ENCODE measurements at regions not wholly inside any gene's neighbourhood (a gene's known extent, or its start where the extent isn't known, plus 50 kb on each side); places are given as distances from the start of the nearest gene placed in this dataset.
"Not testable (repeated sequence)": the region's sequence is repeated elsewhere in the genome, so short reads cannot be mapped to it uniquely, and the experiment has no call there.

DNA sequence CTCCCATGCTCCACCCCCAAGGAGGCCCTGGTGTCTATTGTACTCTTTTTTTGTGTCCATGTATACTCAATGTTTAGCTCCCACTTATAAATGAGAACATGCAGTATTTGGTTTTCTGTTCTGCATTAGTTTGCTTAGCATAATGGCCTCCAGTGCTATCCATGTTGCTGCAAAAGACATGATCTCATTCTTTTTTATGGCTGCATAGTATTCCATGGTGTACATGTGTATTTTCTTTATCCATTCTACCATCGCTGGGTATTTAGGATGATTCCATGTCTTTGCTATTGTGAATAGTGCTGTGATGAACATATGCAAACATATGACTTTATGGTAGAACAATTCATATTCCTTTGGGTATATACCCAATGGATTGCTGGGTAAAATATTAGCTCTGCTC lies 138.1 kb upstream of the STK26 start:
- not testable (repeated sequence) for H3K9me3 Mint-ChIP-seq; H3K4me3 Mint-ChIP-seq; DNase-seq; H3K4me1 Mint-ChIP-seq; ATAC-seq (replicated peaks); H3K27ac Mint-ChIP-seq; H3K36me3 Mint-ChIP-seq
- peaks cover 6 to 27% of the 10 kb centered on the region in 2 donors for H3K27me3 Mint-ChIP-seq

DNA sequence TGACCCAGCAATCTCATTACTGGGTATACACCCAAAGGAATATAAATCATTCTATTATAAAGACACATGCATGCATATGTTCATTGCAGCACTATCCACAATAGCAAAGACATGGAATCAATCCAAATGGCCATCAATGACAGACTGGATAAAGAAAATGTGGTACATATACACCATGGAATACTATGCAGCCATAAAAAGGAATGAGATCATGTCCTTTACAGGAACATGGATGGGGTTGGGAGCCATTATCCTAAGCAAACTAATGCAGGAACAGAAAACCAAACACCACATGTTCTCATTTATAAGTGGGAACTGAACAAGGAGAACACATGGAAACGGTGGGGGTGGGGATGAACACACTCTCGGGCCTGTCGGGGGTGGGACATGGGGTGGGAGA lies 129.2 kb upstream of the STK26 start:
- H3K4me1 Mint-ChIP-seq; H3K27ac Mint-ChIP-seq; H3K9me3 Mint-ChIP-seq; H3K36me3 Mint-ChIP-seq; DNase-seq; ATAC-seq (replicated peaks); H3K4me3 Mint-ChIP-seq: not testable (repeated sequence)
- peaks cover 4 to 22% of the 10 kb centered on the region in 2 donors for H3K27me3 Mint-ChIP-seq

DNA sequence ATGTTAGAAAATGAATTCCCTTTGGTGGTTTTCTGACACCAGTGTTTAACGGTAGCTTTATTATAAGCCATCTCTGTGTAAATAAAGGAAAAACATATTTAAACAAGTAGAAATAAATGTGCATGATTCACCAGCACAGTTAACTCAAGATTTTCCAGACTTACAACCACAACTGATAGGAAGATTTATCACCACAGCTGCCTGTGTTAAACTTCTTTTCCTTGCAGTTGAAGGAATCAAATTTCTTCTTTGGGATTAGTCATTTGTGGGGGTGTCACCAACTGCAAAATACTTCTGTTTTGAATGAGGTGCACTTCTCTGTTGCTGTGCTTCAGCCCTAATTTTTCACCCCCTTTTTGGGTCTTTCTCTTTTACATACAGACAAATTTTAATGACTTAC lies 128.1 kb upstream of the STK26 start:
- Mint-ChIP-seq H3K4me3 (no peak overlapping the region), H3K36me3 (no peaks in the 10 kb centered on the region), H3K9me3 (no peaks in the 10 kb centered on the region), H3K27ac (no peak overlapping the region), H3K27me3 (peaks cover 7 to 21% of the 10 kb centered on the region in 2 donors), H3K4me1 (peaks cover 0 to 6% of the 10 kb centered on the region in 2 donors)
- DNase-seq (no peak), ATAC-seq (replicated peaks) (no peak)

DNA sequence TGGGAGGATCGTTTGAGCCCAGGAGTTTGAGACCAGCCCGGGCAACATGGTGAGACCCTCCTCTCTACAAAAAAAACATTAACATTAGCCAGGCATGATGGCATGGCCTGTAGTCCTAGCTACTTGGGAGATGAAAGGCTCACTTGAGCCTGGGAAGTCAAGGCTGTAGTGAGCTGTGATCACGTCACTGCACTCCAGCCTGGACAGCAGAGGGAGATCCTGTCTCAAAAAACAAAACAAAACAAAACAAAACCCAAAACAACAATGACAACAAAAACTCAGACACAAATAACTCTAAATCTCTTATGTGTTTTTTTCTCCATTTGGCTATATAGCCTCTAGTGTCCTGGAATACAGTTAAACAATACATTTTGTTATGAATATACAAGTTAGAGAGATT lies 127.3 kb upstream of the STK26 start:
- Mint-ChIP-seq H3K27me3 (peaks cover 7 to 13% of the 10 kb centered on the region in 2 donors), H3K4me1 (no peaks in the 10 kb centered on the region), H3K4me3 (no peak overlapping the region), H3K27ac (no peak overlapping the region), H3K9me3 (no peaks in the 10 kb centered on the region), H3K36me3 (no peaks in the 10 kb centered on the region)
- DNase-seq (no peak), ATAC-seq (replicated peaks) (no peak)

DNA sequence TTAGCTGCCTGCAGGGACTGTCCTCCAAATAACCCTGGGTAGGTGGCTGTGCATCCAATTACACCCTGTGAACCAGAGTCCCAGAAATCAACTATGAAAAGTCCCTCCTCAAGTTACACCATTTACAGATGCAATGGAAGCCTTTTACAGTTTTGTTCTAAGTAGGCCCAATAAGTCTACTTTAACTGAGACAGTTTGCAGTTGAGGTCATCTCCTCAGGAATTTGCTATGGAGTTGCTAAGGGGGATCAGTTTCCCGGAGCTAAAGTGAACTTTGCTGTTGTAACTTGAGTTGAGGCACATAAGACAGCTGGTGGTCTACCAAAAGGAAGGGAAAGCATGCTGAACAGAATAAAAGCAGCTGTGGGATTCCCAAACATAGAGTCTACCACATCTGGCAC lies 121.6 kb upstream of the STK26 start:
- DNase-seq = no peak
- no peaks in the 10 kb centered on the region for H3K4me1 Mint-ChIP-seq
- H3K9me3 Mint-ChIP-seq = no peaks in the 10 kb centered on the region
- H3K4me3 Mint-ChIP-seq = no peak overlapping the region
- no peak for ATAC-seq (replicated peaks)
- peaks cover 7 to 9% of the 10 kb centered on the region in 2 donors for H3K27me3 Mint-ChIP-seq
- H3K36me3 Mint-ChIP-seq = no peaks in the 10 kb centered on the region
- H3K27ac Mint-ChIP-seq = no peak overlapping the region

DNA sequence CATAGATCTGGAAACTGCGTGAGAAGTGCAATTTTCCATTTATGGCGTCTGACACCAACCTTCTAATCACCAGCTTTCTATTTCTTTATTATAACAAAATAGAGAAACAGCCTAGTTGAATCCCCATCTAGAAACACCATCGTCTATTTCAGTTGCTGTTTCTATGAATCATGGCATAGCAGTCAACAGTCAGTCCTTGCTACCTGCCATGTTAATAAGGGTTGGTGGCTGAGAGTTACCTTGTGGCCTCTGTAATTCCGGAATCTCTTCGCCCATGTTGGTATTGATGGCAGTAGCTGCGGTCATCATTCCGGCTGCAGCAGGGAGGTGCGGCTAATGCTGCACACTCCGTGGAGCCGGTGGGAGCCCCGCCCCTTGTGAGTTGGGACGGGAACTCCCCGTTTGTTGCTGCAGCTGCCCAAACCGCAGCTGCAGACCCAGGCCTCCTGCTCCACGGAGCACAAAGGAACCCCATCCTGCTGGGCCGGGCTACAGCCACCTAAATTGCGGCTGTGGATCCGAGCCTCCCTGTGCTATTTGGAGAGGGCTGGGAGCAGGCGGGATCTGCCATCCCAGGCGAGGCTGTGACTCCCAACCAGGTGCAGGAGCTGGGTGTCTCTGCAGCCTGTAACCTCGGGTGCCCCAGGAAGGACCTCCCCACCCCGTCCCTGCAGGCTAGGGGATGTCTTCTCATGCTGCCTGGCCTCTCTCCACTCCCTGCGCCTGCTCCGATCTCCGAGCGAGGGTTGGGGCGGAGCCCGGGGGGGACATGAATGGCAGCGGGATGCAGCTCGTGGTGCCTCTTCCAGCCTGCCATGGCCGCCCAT lies 115.4 kb upstream of the STK26 start:
- H3K4me3 Mint-ChIP-seq = no peak overlapping the region
- ATAC-seq (replicated peaks) = no peak
- no peaks in the 10 kb centered on the region for H3K36me3 Mint-ChIP-seq

DNA sequence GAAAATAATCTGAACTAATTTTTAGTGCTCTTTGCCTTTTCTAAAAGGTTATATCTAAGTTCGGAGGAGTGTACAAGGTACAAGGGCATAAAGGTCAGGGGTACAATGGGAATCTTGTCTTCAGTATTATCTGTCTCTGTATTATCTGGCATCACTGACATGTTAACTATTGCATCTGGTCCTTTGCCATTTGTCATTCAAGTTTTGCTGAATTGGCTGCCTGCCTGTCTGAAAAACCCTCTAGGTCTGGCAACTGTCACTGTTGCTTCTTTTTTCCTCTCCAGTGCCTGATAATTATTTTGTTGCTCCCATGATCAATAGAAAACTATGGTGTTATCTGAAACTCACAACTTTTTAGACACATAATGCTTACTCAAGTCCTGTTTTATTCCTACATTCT lies 112.5 kb upstream of the STK26 start:
- ATAC-seq (replicated peaks) = no peak
- no peaks in the 10 kb centered on the region for H3K9me3 Mint-ChIP-seq

More for the DNA sequence above, 115.4 kb upstream of the STK26 start:
- Mint-ChIP-seq H3K27me3 (peaks cover 0 to 15% of the 10 kb centered on the region in 2 donors), H3K9me3 (no peaks in the 10 kb centered on the region), H3K4me1 (no peaks in the 10 kb centered on the region), H3K27ac (no peak overlapping the region)
- DNase-seq = no peak

DNA sequence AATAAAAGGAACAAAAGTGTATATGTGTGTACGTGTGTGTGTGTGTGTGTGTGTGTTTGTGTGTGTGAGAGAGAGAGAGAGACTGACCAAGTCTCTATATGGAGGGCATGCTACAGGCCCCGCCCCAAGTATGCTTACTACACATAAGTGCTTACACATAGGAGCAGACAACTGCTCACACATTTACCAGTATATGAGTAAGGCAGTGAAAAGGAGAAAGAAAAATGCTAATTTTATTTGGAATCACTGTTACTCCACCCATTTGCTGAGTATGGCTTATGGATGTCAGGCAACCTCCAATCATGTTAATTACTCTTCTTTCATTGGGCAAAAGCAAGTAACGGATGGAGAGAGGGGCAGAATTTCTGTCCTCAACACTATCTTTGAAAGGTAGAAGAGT lies 107.6 kb upstream of the STK26 start:
- Mint-ChIP-seq H3K9me3 (no peaks in the 10 kb centered on the region), H3K27ac (no peak overlapping the region), H3K27me3 (peaks cover 0 to 62% of the 10 kb centered on the region in 2 donors), H3K36me3 (no peaks in the 10 kb centered on the region), H3K4me3 (no peak overlapping the region), H3K4me1 (no peaks in the 10 kb centered on the region)
- ATAC-seq (replicated peaks) (no peak), DNase-seq (no peak)

More for the DNA sequence above, 112.5 kb upstream of the STK26 start:
- no peaks in the 10 kb centered on the region for H3K4me1 Mint-ChIP-seq
- DNase-seq = no peak
- no peak overlapping the region for H3K4me3 Mint-ChIP-seq
- H3K36me3 Mint-ChIP-seq = no peaks in the 10 kb centered on the region
- H3K27ac Mint-ChIP-seq = no peak overlapping the region
- peaks cover 0 to 24% of the 10 kb centered on the region in 2 donors for H3K27me3 Mint-ChIP-seq

DNA sequence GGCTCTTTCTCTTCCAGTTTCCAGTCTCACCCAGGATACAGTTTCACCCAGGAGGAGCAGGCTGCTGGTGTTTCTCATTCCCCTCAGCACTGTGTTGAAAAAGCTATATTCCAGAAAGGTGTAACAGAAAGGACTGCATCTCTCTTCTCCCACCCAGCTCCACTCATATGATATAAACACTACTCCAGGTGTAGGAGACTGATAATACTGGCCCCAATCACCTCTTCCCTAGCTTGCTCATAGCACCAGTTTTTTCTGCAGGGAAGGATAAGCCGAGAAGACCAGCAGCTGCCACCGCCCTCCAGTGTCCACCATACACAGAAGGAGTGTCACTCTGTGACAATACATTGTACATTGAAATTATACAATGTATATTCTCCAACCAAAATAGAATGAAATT lies 105.5 kb upstream of the STK26 start:
- Mint-ChIP-seq H3K4me1 (no peaks in the 10 kb centered on the region), H3K27ac (no peak overlapping the region), H3K4me3 (no peak overlapping the region), H3K9me3 (no peaks in the 10 kb centered on the region), H3K36me3 (no peaks in the 10 kb centered on the region), H3K27me3 (peaks cover 5 to 59% of the 10 kb centered on the region in 2 donors)
- ATAC-seq (replicated peaks) = no peak
- no peak for DNase-seq

DNA sequence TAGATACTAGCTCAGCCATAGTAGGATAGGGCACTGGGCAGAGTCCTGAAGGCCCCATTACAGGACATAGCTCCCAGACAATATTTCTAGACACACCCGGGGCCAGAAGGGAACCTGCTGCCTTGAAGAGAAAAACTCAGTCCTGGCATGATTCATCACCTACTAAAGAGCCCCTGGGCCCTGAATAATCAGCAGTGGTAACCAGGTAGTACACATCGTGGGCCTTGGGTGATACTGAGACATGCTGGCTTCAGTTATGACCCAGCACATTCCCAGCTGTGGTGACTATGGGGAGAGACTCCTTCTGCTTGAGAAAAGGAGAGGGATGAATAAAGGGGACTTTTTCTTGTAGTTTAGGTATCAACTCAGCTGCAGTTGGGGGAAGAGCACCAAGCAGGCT lies 104.3 kb upstream of the STK26 start:
- Mint-ChIP-seq H3K9me3 (no peaks in the 10 kb centered on the region), H3K27me3 (peaks cover 5 to 58% of the 10 kb centered on the region in 2 donors), H3K4me1 (no peaks in the 10 kb centered on the region), H3K27ac (no peak overlapping the region), H3K36me3 (no peaks in the 10 kb centered on the region), H3K4me3 (no peak overlapping the region)
- DNase-seq = no peak
- ATAC-seq (replicated peaks) = no peak

DNA sequence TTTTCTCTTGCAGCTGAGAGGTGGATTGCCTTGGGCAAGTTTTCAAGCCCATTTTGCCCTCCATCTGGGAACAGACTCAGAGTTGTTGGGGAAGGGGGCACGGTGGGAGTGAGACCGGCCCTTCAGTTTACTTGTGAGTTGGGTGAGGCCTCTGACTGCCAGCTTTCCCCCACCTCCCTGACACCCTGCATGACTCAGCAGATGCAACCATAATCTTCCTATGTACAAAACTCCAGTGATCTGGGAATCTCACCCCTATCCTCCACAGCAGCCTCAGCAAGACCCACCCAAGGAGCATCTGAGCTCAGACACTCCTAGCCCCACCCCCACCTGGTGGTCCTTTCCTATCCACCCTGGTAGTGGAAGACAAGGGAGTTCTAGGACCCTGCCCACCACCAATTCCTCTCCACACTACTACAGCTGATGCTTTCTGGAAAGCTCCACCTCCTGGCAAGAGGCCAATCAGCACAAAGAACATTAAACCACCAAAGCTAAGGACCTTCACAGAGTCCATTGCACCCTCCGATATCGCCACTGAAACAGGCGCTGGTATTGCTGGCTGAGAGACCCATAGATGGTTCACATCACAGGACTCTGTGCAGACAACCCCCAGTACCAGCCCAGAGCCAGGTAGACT lies 99.4 kb upstream of the STK26 start:
- peaks cover 0 to 4% of the 10 kb centered on the region in 2 donors for H3K9me3 Mint-ChIP-seq
- no peaks in the 10 kb centered on the region for H3K36me3 Mint-ChIP-seq
- H3K27ac Mint-ChIP-seq = no peak overlapping the region
- no peak for ATAC-seq (replicated peaks)
- peaks cover 5 to 36% of the 10 kb centered on the region in 2 donors for H3K27me3 Mint-ChIP-seq
- no peak for DNase-seq
- H3K4me1 Mint-ChIP-seq = no peaks in the 10 kb centered on the region
- no peak overlapping the region for H3K4me3 Mint-ChIP-seq

DNA sequence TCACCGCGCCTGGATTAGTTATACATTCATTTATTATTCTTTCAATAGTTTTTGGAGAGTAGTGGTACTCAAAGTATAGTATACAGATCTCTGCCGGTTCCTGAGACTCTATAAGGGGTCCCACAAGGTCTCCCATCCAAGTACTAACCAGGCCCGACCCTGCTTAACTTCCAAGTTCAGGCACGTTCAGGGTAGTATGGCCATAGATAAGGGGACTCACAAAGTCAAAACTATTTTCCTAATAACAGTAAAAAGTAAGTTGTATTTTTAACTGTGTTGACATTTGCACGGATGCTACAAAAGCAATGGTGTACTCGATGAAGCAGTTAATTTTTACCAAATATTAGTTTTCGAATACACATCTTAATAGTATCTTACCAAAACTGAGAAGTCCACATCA lies 84.4 kb upstream of the STK26 start:
- Mint-ChIP-seq H3K4me1 (peaks cover 0 to 2% of the 10 kb centered on the region in 2 donors), H3K27me3 (peaks cover 0 to 4% of the 10 kb centered on the region in 2 donors), H3K36me3 (no peaks in the 10 kb centered on the region), H3K27ac (no peak overlapping the region), H3K9me3 (no peaks in the 10 kb centered on the region), H3K4me3 (no peak overlapping the region)
- ATAC-seq (replicated peaks) (no peak), DNase-seq (no peak)

DNA sequence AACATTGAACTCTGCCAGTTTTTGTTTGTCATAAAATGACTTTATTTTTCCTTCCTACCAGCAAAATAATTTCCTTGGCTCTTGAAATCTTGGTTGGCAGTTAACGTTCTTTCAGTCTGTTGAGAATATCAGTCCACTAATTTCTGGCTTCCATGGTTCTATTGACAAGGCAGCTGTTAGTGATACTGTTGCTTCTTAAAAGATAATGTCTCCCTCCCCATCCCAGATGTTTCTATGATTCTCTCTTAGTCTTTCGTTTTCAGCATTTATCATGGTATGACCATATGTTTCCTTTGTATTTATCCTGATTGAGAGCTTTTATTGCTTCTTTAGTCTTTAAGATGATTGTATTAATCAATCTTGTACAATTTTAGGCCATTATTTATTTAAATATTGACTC lies 81.1 kb upstream of the STK26 start:
- Mint-ChIP-seq H3K9me3 (no peaks in the 10 kb centered on the region), H3K4me3 (no peak overlapping the region), H3K4me1 (no peaks in the 10 kb centered on the region), H3K36me3 (no peaks in the 10 kb centered on the region), H3K27ac (no peak overlapping the region), H3K27me3 (peaks cover 0 to 18% of the 10 kb centered on the region in 2 donors)
- ATAC-seq (replicated peaks) = no peak
- no peak for DNase-seq

DNA sequence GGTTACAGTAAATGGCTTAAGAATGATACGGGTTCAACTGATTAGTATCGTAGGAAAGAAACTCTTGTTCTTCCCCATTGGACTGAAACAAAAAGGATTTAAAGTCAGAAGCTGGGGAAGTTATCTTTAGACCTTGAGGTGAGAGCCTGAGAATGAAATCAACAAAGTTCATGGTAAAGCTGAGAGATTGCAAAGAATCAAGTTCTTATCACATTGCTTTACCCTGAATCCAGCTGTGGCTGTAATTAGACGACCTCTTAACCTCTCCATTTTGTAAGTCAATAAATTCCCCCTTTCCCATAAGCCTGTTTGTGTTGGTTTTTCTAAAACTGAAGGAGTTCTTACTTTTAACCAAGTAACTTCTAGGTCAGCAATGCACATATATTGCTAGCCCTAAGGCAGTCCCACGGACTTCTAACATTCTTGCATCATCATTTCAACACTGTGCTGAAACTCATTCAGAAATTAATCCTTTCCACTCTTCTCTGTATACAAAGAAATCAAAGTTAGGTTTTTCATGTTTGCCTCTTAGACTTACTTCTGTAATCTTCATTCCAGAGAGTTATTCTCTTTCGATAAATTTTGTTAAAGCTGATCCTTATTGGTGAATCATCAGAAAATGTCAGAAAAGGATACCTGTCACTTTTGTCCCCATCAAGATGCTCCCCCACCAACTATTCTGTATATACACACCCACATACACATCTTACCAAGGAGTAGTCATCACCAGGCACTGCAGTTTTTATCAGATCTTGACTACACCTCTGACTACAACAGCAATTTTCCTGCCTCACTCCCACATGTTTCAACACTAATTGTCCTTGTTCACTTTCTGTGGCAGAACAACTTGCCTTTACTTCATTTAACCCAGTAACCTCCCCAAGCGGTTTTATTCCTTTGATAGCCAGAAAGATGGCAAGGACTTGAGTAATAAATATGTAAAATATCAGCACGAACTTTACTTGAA lies 77.9 kb upstream of the STK26 start:
- H3K9me3 Mint-ChIP-seq = no peaks in the 10 kb centered on the region
- no peaks in the 10 kb centered on the region for H3K4me1 Mint-ChIP-seq
- H3K4me3 Mint-ChIP-seq = no peak overlapping the region
- H3K27ac Mint-ChIP-seq = no peak overlapping the region
- no peak for ATAC-seq (replicated peaks)
- no peaks in the 10 kb centered on the region for H3K36me3 Mint-ChIP-seq
- DNase-seq = no peak
- H3K27me3 Mint-ChIP-seq = peaks cover 0 to 20% of the 10 kb centered on the region in 2 donors
